ENCODE measurements at regions not wholly inside any gene's neighbourhood (a gene's known extent, or its start where the extent isn't known, plus 50 kb on each side); places are given as distances from the start of the nearest gene placed in this dataset.
"Not testable (repeated sequence)": the region's sequence is repeated elsewhere in the genome, so short reads cannot be mapped to it uniquely, and the experiment has no call there.

GRCh38 chr7:156321430-156321829, 319.1 kb upstream of the RNF32 start:
- FAIRE-seq; ATAC-seq; H3K4me3 ChIP-seq; H3K4me2 ChIP-seq; CTCF ChIA-PET; H3K27ac ChIP-seq; H3K4me1 ChIP-seq; DNase-seq (ENCODE audit: low read depth in 1 of 2, low spot score in 1 of 2); POLR2A ChIA-PET; H3K9me3 ChIP-seq: not testable (repeated sequence)
- 4% methylated on average over 1 of the region's 1 CpG for WGBS (ENCODE audit: missing lambda C conversion rate)

DNA sequence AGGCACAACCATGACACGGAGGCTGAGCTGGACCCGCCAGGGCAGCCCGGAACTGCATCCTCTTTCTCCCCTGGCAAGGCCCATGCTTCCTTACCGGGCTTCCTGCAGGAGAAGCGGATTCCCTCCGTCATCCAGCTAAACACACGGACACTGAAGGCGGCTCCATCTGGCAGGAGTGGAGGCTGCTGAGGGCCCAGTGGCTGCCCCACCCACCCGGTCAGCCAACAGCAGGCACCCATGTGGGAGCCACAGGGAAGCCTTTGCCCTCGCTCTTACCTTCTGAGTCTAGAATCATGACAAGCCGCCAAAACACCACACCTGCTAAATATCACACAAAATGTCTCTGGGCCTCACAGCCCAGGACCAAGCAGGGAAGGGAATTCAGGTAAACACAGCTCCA, 321.6 kb upstream of the RNF32 start:
- FAIRE-seq (no peak), ATAC-seq (no peak; a peak in 1 of 6 replicates), DNase-seq (ENCODE audit: low read depth in 1 of 2, low spot score in 1 of 2) (no peak)
- peaks cover 12% of the 10 kb centered on the region; the same call in 1 of the 3 replicates for H3K9me3 ChIP-seq
- ChIA-PET POLR2A (no interaction called here), CTCF (no interaction called here)
- H3K4me3 ChIP-seq: no peak overlapping the region
- H3K4me1 ChIP-seq: no peaks in the 10 kb centered on the region
- no peak overlapping the region for H3K4me2 ChIP-seq
- TF ChIP-seq JUNB (IDR thresholded peaks at IDR 0.05) (no peak), HOXB5 (CRISPR knock-in tag; IDR thresholded peaks at IDR 0.05) (no peak), FOXS1 (CRISPR knock-in tag; IDR thresholded peaks at IDR 0.05) (no peak), BHLHE40 (IDR thresholded peaks at IDR 0.05; ENCODE audit: low read depth, low read length) (no peak), POLR2A (IDR thresholded peaks at IDR 0.05; ENCODE audit: low read length) (no peak), POLR2AphosphoS2 (conservative IDR thresholded peaks at IDR 0.05; ENCODE audit: low read length) (no peak), CHD2 (IDR thresholded peaks at IDR 0.05; ENCODE audit: low read length, partially characterized antibody) (no peak), ESRRA (IDR thresholded peaks at IDR 0.05; ENCODE audit: borderline replicate concordance, low read length) (no peak), HOXB13 (CRISPR knock-in tag; IDR thresholded peaks at IDR 0.05; ENCODE audit: low read depth) (no peak), MYC (IDR thresholded peaks at IDR 0.05; ENCODE audit: borderline replicate concordance, low read length) (no peak)
- 56% methylated on average over 9 of the region's 11 CpGs for WGBS (ENCODE audit: missing lambda C conversion rate)
- H3K27ac ChIP-seq: no peak overlapping the region

DNA sequence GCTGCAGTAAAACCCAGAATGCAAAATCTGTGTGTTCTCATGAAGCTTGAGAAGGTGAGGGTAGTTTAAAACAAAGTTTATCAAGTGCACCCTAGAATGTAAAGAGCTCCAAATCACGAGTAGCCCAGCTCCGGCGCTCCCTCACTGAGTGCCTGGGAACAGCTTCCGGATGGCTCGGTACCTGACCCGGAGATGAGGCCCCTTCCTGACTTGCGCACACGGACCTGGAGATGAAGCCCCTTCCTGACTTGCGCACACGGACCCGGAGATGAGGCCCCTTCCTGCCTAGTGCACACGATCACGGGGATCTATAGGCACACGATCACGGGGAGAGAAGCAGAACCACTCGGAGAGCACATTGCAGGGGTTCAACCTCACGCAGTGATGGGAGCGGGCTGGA, 322.1 kb upstream of the RNF32 start:
- no peak for FAIRE-seq
- TF ChIP-seq ATOH8 (CRISPR knock-in tag; IDR thresholded peaks at IDR 0.05; ENCODE audit: low read depth) (no peak), EP300 (IDR thresholded peaks at IDR 0.05) (no peak), MYC (IDR thresholded peaks at IDR 0.05; ENCODE audit: borderline replicate concordance, low read length) (no peak), EHMT2 (IDR thresholded peaks at IDR 0.05; ENCODE audit: low read depth) (no peak), HMGXB4 (CRISPR knock-in tag; IDR thresholded peaks at IDR 0.05; ENCODE audit: borderline replicate concordance) (no peak), NR3C1 (IDR thresholded peaks at IDR 0.05) (no peak), EHF (CRISPR knock-in tag; IDR thresholded peaks at IDR 0.05) (no peak), CHD2 (IDR thresholded peaks at IDR 0.05; ENCODE audit: low read length, partially characterized antibody) (no peak), GATA3 (IDR thresholded peaks at IDR 0.05; ENCODE audit: borderline replicate concordance) (no peak), CBX2 (IDR thresholded peaks at IDR 0.05; ENCODE audit: borderline replicate concordance, low read depth) (no peak), MAZ (IDR thresholded peaks at IDR 0.05; ENCODE audit: borderline replicate concordance, low read depth, low read length) (no peak)
- TF ChIP-seq, protein P1, sequence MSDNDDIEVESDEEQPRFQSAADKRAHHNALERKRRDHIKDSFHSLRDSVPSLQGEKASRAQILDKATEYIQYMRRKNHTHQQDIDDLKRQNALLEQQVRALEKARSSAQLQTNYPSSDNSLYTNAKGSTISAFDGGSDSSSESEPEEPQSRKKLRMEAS (IDR thresholded peaks at IDR 0.05): no peak
- Histone ChIP-seq H3K4me2 (no peak overlapping the region), H3K4me1 (no peaks in the 10 kb centered on the region), H3K4me3 (no peak overlapping the region), H3K9me3 (peaks cover 12% of the 10 kb centered on the region; the same call in 1 of the 3 replicates), H3K27ac (no peak overlapping the region)
- ChIA-PET POLR2A (no interaction called here), CTCF (no interaction called here)
- 49% methylated on average over 16 of the region's 18 CpGs for WGBS (ENCODE audit: missing lambda C conversion rate)
- no peak for DNase-seq (ENCODE audit: low read depth in 1 of 2, low spot score in 1 of 2)
- no peak for ATAC-seq
